ENCODE measurements at regions not wholly inside any gene's neighbourhood (a gene's known extent, or its start where the extent isn't known, plus 50 kb on each side); places are given as distances from the start of the nearest gene placed in this dataset.

GRCh38 chr5:17160756-17161040 is 56.7 kb upstream of the BASP1 start:
- ATAC-seq (no peak), DNase-seq (no peak)
- Histone ChIP-seq H3K27ac (no peak overlapping the region), H3K36me3 (no peaks in the 10 kb centered on the region), H3K4me1 (no peaks in the 10 kb centered on the region), H3K4me3 (no peak overlapping the region), H3K27me3 (no peaks in the 10 kb centered on the region), H3K9me3 (no peaks in the 10 kb centered on the region)
- no peak for TF ChIP-seq CTCF (IDR thresholded peaks at IDR 0.05)
- WGBS, 2 donors: 92 to 93% methylated on average over 2 of the region's 2 CpGs
- intact Hi-C loops (cut with DNase I): no loop called here

GRCh38 chr5:17161662-17162061 is 55.8 kb upstream of the BASP1 start:
- no peaks in the 10 kb centered on the region for H3K27me3 ChIP-seq
- no peaks in the 10 kb centered on the region for H3K9me3 ChIP-seq
- H3K4me1 ChIP-seq: no peaks in the 10 kb centered on the region
- intact Hi-C loops (cut with DNase I): no loop called here
- no peak for DNase-seq
- WGBS, 2 donors: 92 to 93% methylated on average over 3 of the region's 3 CpGs
- no peak overlapping the region for H3K4me3 ChIP-seq
- no peaks in the 10 kb centered on the region for H3K36me3 ChIP-seq
- TF ChIP-seq CTCF (IDR thresholded peaks at IDR 0.05): no peak
- no peak overlapping the region for H3K27ac ChIP-seq
- ATAC-seq: no peak

GRCh38 chr5:17163221-17163620 is 54.2 kb upstream of the BASP1 start:
- TF ChIP-seq CTCF (IDR thresholded peaks at IDR 0.05): no peak
- intact Hi-C loops (cut with DNase I): no loop called here
- Histone ChIP-seq H3K27me3 (no peaks in the 10 kb centered on the region), H3K27ac (no peak overlapping the region), H3K4me1 (no peaks in the 10 kb centered on the region), H3K4me3 (no peak overlapping the region), H3K9me3 (no peaks in the 10 kb centered on the region), H3K36me3 (no peaks in the 10 kb centered on the region)
- ATAC-seq (no peak), DNase-seq (no peak)

GRCh38 chr5:17167171-17167891 is 50.1 kb upstream of the BASP1 start:
- ATAC-seq (peak in 1 of 8 donors; percentile 38), DNase-seq (no peak)
- Histone ChIP-seq H3K4me1 (peaks cover 0 to 26% (median 14%) of the 10 kb centered on the region in 9 donors), H3K36me3 (no peaks in the 10 kb centered on the region), H3K27ac (no peak overlapping the region), H3K4me3 (no peak overlapping the region), H3K9me3 (no peaks in the 10 kb centered on the region), H3K27me3 (no peaks in the 10 kb centered on the region)
- TF ChIP-seq CTCF (IDR thresholded peaks at IDR 0.05): no peak
- WGBS, 2 donors: 74 to 78% methylated on average over 4 of the region's 4 CpGs
- intact Hi-C loops (cut with DNase I): no loop called here

Measured in heart right ventricle (tissue), 16 donors.